ENCODE measurements at regions not wholly inside any gene's neighbourhood (a gene's known extent, or its start where the extent isn't known, plus 50 kb on each side); places are given as distances from the start of the nearest gene placed in this dataset.

GRCh38 chr1:83799594-83799993, 199.3 kb downstream of the TTLL7 start:
- H3K4ac ChIP-seq (ENCODE audit: low read depth, low read length) = no peak overlapping the region
- no peaks in the 10 kb centered on the region for H3K79me1 ChIP-seq (ENCODE audit: low read depth in 1 of 2, low read length in 2 of 2)
- no peaks in the 10 kb centered on the region for H4K20me1 ChIP-seq (ENCODE audit: insufficient read depth, low read length)
- no peak overlapping the region for H2AK5ac ChIP-seq (ENCODE audit: low read depth, low read length)
- in situ Hi-C loops (cut with MboI; ENCODE audit: low sequenced_read_pairs) (no loop called here), dilution Hi-C loops (cut with HindIII; ENCODE audit: low sequenced_read_pairs, unreplicated experiment) (no loop called here), intact Hi-C loops (cut with micrococcal nuclease) (no loop called here)
- ATAC-seq (ENCODE audit: low read depth) (no peak), DNase-seq (no peak)
- no CpG with 5 or more reads among the region's 1 CpG for WGBS, 2 experiments (ENCODE audit: extremely low coverage in 2 of 2, insufficient read length in 1 of 2)
- H3K4me1 ChIP-seq (ENCODE audit: control insufficient read depth, insufficient read depth, low read length) = no peaks in the 10 kb centered on the region
- no peak overlapping the region for H2AK9ac ChIP-seq (replicated peaks; ENCODE audit: low read depth, low read length, poor library complexity)
- H3K18ac ChIP-seq (ENCODE audit: low read depth, low read length) = no peak overlapping the region
- no peaks in the 10 kb centered on the region for H3K9me1 ChIP-seq (ENCODE audit: insufficient read depth, low read length)
- H2BK120ac ChIP-seq (ENCODE audit: low read depth, low read length) = no peak overlapping the region
- TF ChIP-seq USF2 (IDR thresholded peaks at IDR 0.05; ENCODE audit: low read depth, low read length) = no peak
- no peak for TF ChIP-seq MAFK (IDR thresholded peaks at IDR 0.05; ENCODE audit: low read depth, low read length)
- TF ChIP-seq NFE2L2 (IDR thresholded peaks at IDR 0.05; ENCODE audit: low read depth, low read length) = no peak
- TF ChIP-seq ELK1 (IDR thresholded peaks at IDR 0.05; ENCODE audit: borderline replicate concordance, low read depth, low read length) = no peak
- no peak for TF ChIP-seq CTCF (conservative IDR thresholded peaks at IDR 0.05; ENCODE audit: low read depth, low read length)
- no peak for TF ChIP-seq MAZ (IDR thresholded peaks at IDR 0.05; ENCODE audit: borderline replicate concordance, low read depth, low read length)
- no peak for TF ChIP-seq POLR2A (IDR thresholded peaks at IDR 0.05; ENCODE audit: low read depth, low read length)
- no peak for TF ChIP-seq BHLHE40 (IDR thresholded peaks at IDR 0.05; ENCODE audit: low read depth, low read length)
- TF ChIP-seq RAD21 (IDR thresholded peaks at IDR 0.05; ENCODE audit: low read length) = no peak
- TF ChIP-seq SMC3 (IDR thresholded peaks at IDR 0.05; ENCODE audit: low read depth, low read length) = no peak
- TF ChIP-seq RCOR1 (IDR thresholded peaks at IDR 0.05; ENCODE audit: insufficient replicate concordance, low read length) = no peak
- TF ChIP-seq FOS (IDR thresholded peaks at IDR 0.05; ENCODE audit: low read depth, low read length) = no peak
- no peak for TF ChIP-seq MXI1 (IDR thresholded peaks at IDR 0.05; ENCODE audit: borderline replicate concordance, low read depth, low read length)
- TF ChIP-seq CEBPB (IDR thresholded peaks at IDR 0.05; ENCODE audit: low read depth, low read length) = no peak
- TF ChIP-seq CHD1 (IDR thresholded peaks at IDR 0.05; ENCODE audit: low read depth, low read length) = no peak
- H2BK5ac ChIP-seq (ENCODE audit: low read depth, low read length, poor library complexity, severe bottlenecking) = no peak overlapping the region
- BruUV-seq (replicated peaks) = no TSS peak
- H2BK20ac ChIP-seq (ENCODE audit: low read depth, low read length) = no peak overlapping the region
- H3K27ac ChIP-seq (ENCODE audit: insufficient read depth, low read length) = no peak overlapping the region
- no peak overlapping the region for H3K4me2 ChIP-seq (ENCODE audit: low read depth, low read length)
- no peak overlapping the region for H3K4me3 ChIP-seq (ENCODE audit: insufficient read depth, low read depth, low read length)
- H2BK15ac ChIP-seq (ENCODE audit: low read depth, low read length) = no peak overlapping the region
- H3K27me3 ChIP-seq (ENCODE audit: control insufficient read depth, insufficient read depth, low read length) = no peaks in the 10 kb centered on the region
- H2AFZ ChIP-seq (replicated peaks; ENCODE audit: low read length, poor library complexity) = no peak overlapping the region
- no peak overlapping the region for H3K23ac ChIP-seq (ENCODE audit: low read depth, low read length)
- no peak overlapping the region for H4K91ac ChIP-seq (ENCODE audit: insufficient read depth, low read depth, low read length)
- H4K8ac ChIP-seq (ENCODE audit: low read depth in 2 of 2, low read length in 2 of 2) = no peak overlapping the region
- no peak overlapping the region for H4K5ac ChIP-seq (ENCODE audit: low read depth, low read length)
- no peak overlapping the region for H3K14ac ChIP-seq (replicated peaks; ENCODE audit: low read depth, low read length)
- no peak overlapping the region for H3K9ac ChIP-seq (ENCODE audit: low read depth, low read length)
- ChIA-PET POLR2A (ENCODE audit: unreplicated experiment) (no interaction called here), CTCF (no interaction called here)
- no peaks in the 10 kb centered on the region for H3K9me3 ChIP-seq (ENCODE audit: control insufficient read depth, insufficient read depth, low read length)
- no peak overlapping the region for H3K56ac ChIP-seq (ENCODE audit: extremely low read depth, insufficient read depth, low read length)
- no peaks in the 10 kb centered on the region for H3K36me3 ChIP-seq (ENCODE audit: control insufficient read depth, insufficient read depth, low read length)
